CD4-positive, alpha-beta T cell treated with Interleukin-15 for 1 hour (primary cell): ENCODE measurements at regions not wholly inside any gene's neighbourhood (a gene's known extent, or its start where the extent isn't known, plus 50 kb on each side); places are given as distances from the start of the nearest gene placed in this dataset.
"Not testable (repeated sequence)": the region's sequence is repeated elsewhere in the genome, so short reads cannot be mapped to it uniquely, and the experiment has no call there.

ENCODE experiments used
- DNase-seq: peaks from one replicate; pipeline ENCODE4 v3.0.0-alpha.2; 2020

- DNase-seq = not testable (repeated sequence)
Observed at GRCh38 chr11:94235772-94236171, 68.6 kb upstream of the IZUMO1R start.

GRCh38 chr11:94236416-94236815 lies 68.0 kb upstream of the IZUMO1R start:
- DNase-seq = not testable (repeated sequence)

- peak; percentile 23 for DNase-seq
Observed at GRCh38 chr11:94237447-94238153, 66.8 kb upstream of the IZUMO1R start.

- peak; percentile 29 for DNase-seq
Observed at GRCh38 chr11:94238154-94238735, 66.1 kb upstream of the IZUMO1R start.

GRCh38 chr11:94238774-94239173 lies 65.6 kb upstream of the IZUMO1R start:
- DNase-seq = not testable (repeated sequence)

GRCh38 chr11:94241896-94242295 lies 62.5 kb upstream of the IZUMO1R start:
- no peak for DNase-seq

GRCh38 chr11:94243571-94244515 lies 60.5 kb upstream of the IZUMO1R start:
- DNase-seq = no peak

- no peak for DNase-seq
Observed at GRCh38 chr11:94245121-94245520, 59.3 kb upstream of the IZUMO1R start.

- DNase-seq = not testable (repeated sequence)
Observed at GRCh38 chr11:94248301-94248700, 56.1 kb upstream of the IZUMO1R start.

GRCh38 chr11:94254214-94254613 lies 50.2 kb upstream of the IZUMO1R start:
- no peak for DNase-seq
